H7 (cell line): ENCODE measurements at regions not wholly inside any gene's neighbourhood (a gene's known extent, or its start where the extent isn't known, plus 50 kb on each side); places are given as distances from the start of the nearest gene placed in this dataset.

Experiments used
- DNase-seq: peaks from one replicate; pipeline ENCODE4 v3.0.0; 2012
- H3K27me3 ChIP-seq: 2 replicates; pipeline ENCODE4 v1.6.0; 2011; ENCODE audit warnings: mild to moderate bottlenecking, low read length; ENCODE audit not compliant: control insufficient read depth, insufficient read depth
- H3K36me3 ChIP-seq: replicated peaks from 2 replicates; pipeline ENCODE4 v1.5.1; 2011; ENCODE audit warnings: low read length; ENCODE audit not compliant: control insufficient read depth, insufficient read depth
- H3K4me3 ChIP-seq: 2 replicates; pipeline ENCODE4 v1.5.1; 2011; ENCODE audit warnings: low read depth, mild to moderate bottlenecking, control low read depth, low read length, moderate library complexity; ENCODE audit not compliant: insufficient read depth

DNA sequence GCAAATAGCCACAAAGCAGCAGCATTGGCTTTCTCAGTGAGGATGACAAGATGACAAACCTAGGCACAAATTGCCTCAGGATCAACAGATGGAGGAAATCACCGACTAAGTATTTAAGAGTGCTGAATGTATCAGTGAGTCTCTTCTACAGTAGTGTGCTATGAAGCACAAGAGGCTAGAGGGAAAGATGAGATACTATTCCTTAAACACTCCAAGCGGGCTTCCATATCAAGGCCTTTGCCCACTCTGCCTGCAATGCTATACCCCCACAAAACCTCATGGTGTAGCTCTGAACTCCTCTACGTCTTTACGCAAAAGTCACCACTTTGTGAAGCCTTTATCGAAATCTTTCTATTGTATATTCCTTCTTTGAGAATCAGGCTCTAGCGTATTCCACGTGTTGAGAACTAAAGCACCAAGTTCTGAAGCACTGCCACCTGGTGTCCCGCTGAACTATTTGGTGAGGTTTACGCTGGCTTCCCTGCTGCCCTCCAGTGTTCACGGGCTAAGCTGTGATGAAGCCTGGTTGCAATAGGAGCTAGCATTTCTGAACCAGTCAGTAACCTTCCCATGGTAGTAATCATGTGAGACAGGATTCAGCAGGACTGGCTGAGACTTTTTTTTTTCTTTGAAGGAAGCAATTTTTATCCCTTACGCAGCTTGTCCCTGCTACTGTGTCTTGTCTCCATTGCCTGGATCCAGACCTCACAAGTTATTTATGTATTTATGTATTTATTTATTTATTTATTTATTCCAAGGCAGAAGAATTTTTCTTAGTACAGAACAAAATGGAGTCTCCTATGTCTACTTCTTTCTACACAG lies 426.5 kb upstream of the OR4E1 start:
- no peaks in the 10 kb centered on the region for H3K27me3 ChIP-seq
- no peaks in the 10 kb centered on the region for H3K36me3 ChIP-seq
- H3K4me3 ChIP-seq = no peak overlapping the region
- DNase-seq = peak; percentile 61

DNA sequence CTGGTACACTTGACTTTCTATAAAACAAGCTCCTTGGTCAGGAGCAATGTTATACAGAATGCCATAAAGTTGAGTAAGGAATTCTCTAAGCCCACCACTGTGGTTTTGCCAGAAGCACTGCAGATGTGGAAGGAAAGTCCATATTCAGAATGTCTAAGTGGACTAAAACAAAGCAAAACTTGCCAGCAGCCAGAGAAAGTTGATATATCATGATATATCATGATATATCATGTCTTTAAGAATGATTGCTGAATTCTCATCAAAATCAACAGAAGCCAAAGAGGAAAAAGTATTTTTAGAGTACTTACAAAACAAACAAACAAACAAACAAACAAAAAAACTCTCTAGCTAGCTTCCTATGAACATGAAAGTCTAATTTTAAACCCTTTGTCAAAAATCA lies 424.8 kb upstream of the OR4E1 start:
- DNase-seq = no peak
- Histone ChIP-seq H3K4me3 (no peak overlapping the region), H3K27me3 (no peaks in the 10 kb centered on the region), H3K36me3 (no peaks in the 10 kb centered on the region)

GRCh38 chr14:22097586-22098292 lies 424.1 kb upstream of the OR4E1 start:
- DNase-seq = no peak
- no peak overlapping the region for H3K4me3 ChIP-seq

DNA sequence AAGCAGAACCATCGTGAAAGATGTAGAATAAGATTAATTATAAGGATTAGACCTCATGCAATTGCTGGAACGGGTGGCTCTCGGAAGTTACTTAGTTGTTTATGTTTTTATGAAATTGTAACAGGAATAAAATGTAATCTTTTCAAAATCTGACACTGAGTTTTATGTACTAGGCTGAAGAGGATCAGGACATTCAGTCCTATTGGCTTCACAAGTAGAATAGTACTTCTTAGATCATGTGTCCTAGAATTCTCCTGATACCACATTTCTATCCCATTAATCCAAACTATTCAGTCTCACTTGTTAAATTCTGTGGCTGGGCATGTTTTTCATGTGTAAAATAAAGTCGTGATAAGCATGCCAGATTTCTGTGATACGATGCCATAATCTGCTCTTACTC lies 423.5 kb upstream of the OR4E1 start:
- H3K27me3 ChIP-seq = no peaks in the 10 kb centered on the region
- H3K36me3 ChIP-seq = no peaks in the 10 kb centered on the region
- no peak for DNase-seq
- no peak overlapping the region for H3K4me3 ChIP-seq

More at GRCh38 chr14:22097586-22098292, 424.1 kb upstream of the OR4E1 start:
- Histone ChIP-seq H3K36me3 (no peaks in the 10 kb centered on the region), H3K27me3 (no peaks in the 10 kb centered on the region)

DNA sequence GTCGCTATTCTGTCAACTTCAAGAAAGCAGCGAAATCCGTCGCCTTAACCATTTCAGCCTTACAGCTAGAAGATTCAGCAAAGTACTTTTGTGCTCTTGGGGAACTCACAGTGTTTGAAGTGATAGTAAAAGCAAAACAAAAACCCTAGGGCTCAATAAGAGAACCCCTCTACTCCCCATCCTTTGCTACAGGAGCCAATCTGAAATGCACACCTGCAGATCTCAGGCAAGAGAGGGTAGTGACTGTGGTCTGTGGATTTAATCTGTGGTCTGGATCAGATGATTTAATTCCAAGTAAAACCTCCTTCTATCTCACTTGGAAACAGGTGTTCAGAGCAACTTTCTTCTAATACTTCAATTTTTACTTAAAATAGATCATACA lies 422.9 kb upstream of the OR4E1 start:
- Histone ChIP-seq H3K27me3 (no peaks in the 10 kb centered on the region), H3K36me3 (no peaks in the 10 kb centered on the region), H3K4me3 (no peak overlapping the region)
- no peak for DNase-seq

- H3K27me3 ChIP-seq = no peaks in the 10 kb centered on the region
- H3K36me3 ChIP-seq = no peaks in the 10 kb centered on the region
- DNase-seq = no peak
These were observed 422.4 kb upstream of the OR4E1 start for GRCh38 chr14:22095860-22096513.

GRCh38 chr14:22089940-22090339 lies 416.3 kb upstream of the OR4E1 start:
- H3K27me3 ChIP-seq = no peaks in the 10 kb centered on the region
- no peak overlapping the region for H3K4me3 ChIP-seq
- DNase-seq = no peak
- H3K36me3 ChIP-seq = no peaks in the 10 kb centered on the region

More at GRCh38 chr14:22095860-22096513, 422.4 kb upstream of the OR4E1 start:
- H3K4me3 ChIP-seq = no peak overlapping the region

- no peaks in the 10 kb centered on the region for H3K27me3 ChIP-seq
- no peak for DNase-seq
- no peaks in the 10 kb centered on the region for H3K36me3 ChIP-seq
- no peak overlapping the region for H3K4me3 ChIP-seq
These were observed 415.2 kb upstream of the OR4E1 start for GRCh38 chr14:22088614-22089342.

DNA sequence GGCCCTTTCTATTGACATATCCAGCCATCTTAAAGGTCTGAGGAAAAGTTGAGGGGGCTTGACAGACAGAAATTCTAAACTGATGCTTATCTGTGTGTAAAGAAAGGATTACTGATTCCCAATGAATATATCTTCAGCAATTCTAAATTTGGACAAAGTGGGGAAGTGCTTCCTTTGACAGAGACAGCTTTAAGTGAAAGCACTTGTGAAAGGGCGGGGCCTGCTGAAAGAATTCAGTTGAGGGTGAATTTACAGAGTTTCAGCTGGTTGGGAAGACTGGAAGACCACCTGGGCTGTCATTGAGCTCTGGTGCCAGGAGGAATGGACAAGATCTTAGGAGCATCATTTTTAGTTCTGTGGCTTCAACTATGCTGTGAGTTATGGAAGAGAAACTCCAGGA lies 412.5 kb upstream of the OR4E1 start:
- no peaks in the 10 kb centered on the region for H3K27me3 ChIP-seq
- no peak for DNase-seq
- no peaks in the 10 kb centered on the region for H3K36me3 ChIP-seq
- H3K4me3 ChIP-seq = no peak overlapping the region

- H3K27me3 ChIP-seq = no peaks in the 10 kb centered on the region
- DNase-seq = peak; percentile 37
- no peaks in the 10 kb centered on the region for H3K36me3 ChIP-seq
- H3K4me3 ChIP-seq = no peak overlapping the region
These were observed 411.0 kb upstream of the OR4E1 start for GRCh38 chr14:22084393-22085281.

GRCh38 chr14:22081337-22081736 lies 407.7 kb upstream of the OR4E1 start:
- no peak for DNase-seq
- no peak overlapping the region for H3K4me3 ChIP-seq
- no peaks in the 10 kb centered on the region for H3K27me3 ChIP-seq
- H3K36me3 ChIP-seq = no peaks in the 10 kb centered on the region

- Histone ChIP-seq H3K36me3 (no peaks in the 10 kb centered on the region), H3K4me3 (no peak overlapping the region), H3K27me3 (no peaks in the 10 kb centered on the region)
- no peak for DNase-seq
These were observed 406.1 kb upstream of the OR4E1 start for GRCh38 chr14:22079766-22080165.

DNA sequence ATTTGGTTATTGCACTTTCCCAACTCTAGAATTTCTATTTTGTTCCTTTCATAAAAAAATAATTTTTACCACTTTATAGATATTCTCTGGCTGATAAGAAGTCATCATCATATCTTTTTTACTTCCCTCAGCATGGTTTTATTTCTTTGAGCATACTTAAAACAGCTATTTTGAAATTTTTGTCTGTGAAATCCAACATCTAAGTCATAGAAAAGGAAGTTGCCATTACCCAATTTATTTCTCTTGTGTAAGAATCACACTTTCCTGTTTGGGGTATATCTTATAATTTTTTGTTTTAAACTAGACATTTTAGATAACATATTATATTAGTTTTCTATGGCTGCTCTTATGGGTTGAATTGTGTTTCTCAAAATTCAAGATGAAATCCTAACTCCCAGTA lies 400.2 kb upstream of the OR4E1 start:
- Histone ChIP-seq H3K27me3 (no peaks in the 10 kb centered on the region; the same call in 1 of the 2 replicates), H3K4me3 (no peak overlapping the region), H3K36me3 (no peaks in the 10 kb centered on the region)
- DNase-seq = no peak

DNA sequence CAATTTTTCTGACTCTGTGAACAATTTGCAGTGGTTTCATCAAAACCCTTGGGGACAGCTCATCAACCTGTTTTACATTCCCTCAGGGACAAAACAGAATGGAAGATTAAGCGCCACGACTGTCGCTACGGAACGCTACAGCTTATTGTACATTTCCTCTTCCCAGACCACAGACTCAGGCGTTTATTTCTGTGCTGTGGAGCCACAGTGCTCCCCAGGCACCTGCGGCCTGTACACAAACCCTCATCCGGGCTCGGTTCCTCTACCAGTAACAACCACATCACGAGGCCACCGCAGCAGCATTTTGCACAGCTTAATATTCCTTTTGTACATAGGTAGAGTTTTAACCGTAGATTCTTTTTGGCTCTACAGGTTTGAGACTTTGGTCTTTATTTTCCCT lies 397.4 kb upstream of the OR4E1 start:
- Histone ChIP-seq H3K4me3 (no peak overlapping the region), H3K27me3 (no peaks in the 10 kb centered on the region; the same call in 1 of the 2 replicates), H3K36me3 (no peaks in the 10 kb centered on the region)
- DNase-seq = no peak
